ENCODE measurements at regions not wholly inside any gene's neighbourhood (a gene's known extent, or its start where the extent isn't known, plus 50 kb on each side); places are given as distances from the start of the nearest gene placed in this dataset.

GRCh38 chr4:159538556-159538955, 435.7 kb downstream of the RAPGEF2 start:
- Histone ChIP-seq H3K4me3 (no peak overlapping the region), H3K36me3 (no peaks in the 10 kb centered on the region), H3K9me3 (peaks cover 0 to 29% (median 4%) of the 10 kb centered on the region in 4 donors), H3K4me1 (no peaks in the 10 kb centered on the region), H3K27me3 (no peaks in the 10 kb centered on the region), H3K27ac (no peak overlapping the region)
- DNase-seq (ENCODE audit: low spot score in 2 of 2) = no peak
- 57 to 65% methylated on average over 8 of the region's 8 CpGs for WGBS, 2 donors
- TF ChIP-seq POLR2A (IDR thresholded peaks at IDR 0.05) = no peak
- TF ChIP-seq CTCF (IDR thresholded peaks at IDR 0.05) = no peak
- TF ChIP-seq EP300 (IDR thresholded peaks at IDR 0.05) = no peak

GRCh38 chr4:159540038-159540437, 437.2 kb downstream of the RAPGEF2 start:
- Histone ChIP-seq H3K4me3 (no peak overlapping the region), H3K4me1 (no peaks in the 10 kb centered on the region), H3K27ac (peak overlapping the region in 2 of 4 donors; percentile 11 to 41), H3K36me3 (no peaks in the 10 kb centered on the region), H3K27me3 (no peaks in the 10 kb centered on the region), H3K9me3 (peaks cover 0 to 26% (median 4%) of the 10 kb centered on the region in 4 donors)
- DNase-seq (ENCODE audit: low spot score in 2 of 2) = no peak
- TF ChIP-seq EP300 (IDR thresholded peaks at IDR 0.05) (no peak), CTCF (IDR thresholded peaks at IDR 0.05) (no peak), POLR2A (IDR thresholded peaks at IDR 0.05) (no peak)

GRCh38 chr4:159540501-159540900, 437.6 kb downstream of the RAPGEF2 start:
- WGBS, 2 donors = 64 to 65% methylated on average over 4 of the region's 4 CpGs
- H3K4me1 ChIP-seq = no peaks in the 10 kb centered on the region
- no peak for DNase-seq (ENCODE audit: low spot score in 2 of 2)
- H3K27ac ChIP-seq = peak overlapping the region in 2 of 4 donors; percentile 11 to 41
- H3K4me3 ChIP-seq = no peak overlapping the region
- peaks cover 0 to 22% (median 4%) of the 10 kb centered on the region in 4 donors for H3K9me3 ChIP-seq
- no peaks in the 10 kb centered on the region for H3K27me3 ChIP-seq
- no peaks in the 10 kb centered on the region for H3K36me3 ChIP-seq
- TF ChIP-seq EP300 (IDR thresholded peaks at IDR 0.05) = peak in 1 of 2 donors; percentile 47
- TF ChIP-seq CTCF (IDR thresholded peaks at IDR 0.05) = no peak

GRCh38 chr4:159541143-159541542, 438.3 kb downstream of the RAPGEF2 start:
- Histone ChIP-seq H3K9me3 (peaks cover 0 to 16% (median 1%) of the 10 kb centered on the region in 4 donors), H3K27ac (peak overlapping the region in 1 of 4 donors; percentile 65), H3K4me3 (no peak overlapping the region), H3K27me3 (no peaks in the 10 kb centered on the region), H3K36me3 (no peaks in the 10 kb centered on the region), H3K4me1 (no peaks in the 10 kb centered on the region)
- WGBS, 2 donors = 63 to 78% methylated on average over 2 of the region's 2 CpGs
- no peak for DNase-seq (ENCODE audit: low spot score in 2 of 2)
- TF ChIP-seq EP300 (IDR thresholded peaks at IDR 0.05) (no peak), CTCF (IDR thresholded peaks at IDR 0.05) (no peak), POLR2A (IDR thresholded peaks at IDR 0.05) (no peak)

GRCh38 chr4:159542296-159542695, 439.4 kb downstream of the RAPGEF2 start:
- Histone ChIP-seq H3K27me3 (no peaks in the 10 kb centered on the region), H3K9me3 (peaks cover 0 to 6% (median 0%) of the 10 kb centered on the region in 4 donors), H3K27ac (no peak overlapping the region), H3K4me3 (no peak overlapping the region), H3K36me3 (no peaks in the 10 kb centered on the region), H3K4me1 (no peaks in the 10 kb centered on the region)
- WGBS, 2 donors = 5 to 31% methylated on average over 1 of the region's 1 CpG
- DNase-seq (ENCODE audit: low spot score in 2 of 2) = no peak
- TF ChIP-seq EP300 (IDR thresholded peaks at IDR 0.05) (no peak), CTCF (IDR thresholded peaks at IDR 0.05) (no peak), POLR2A (IDR thresholded peaks at IDR 0.05) (no peak)
